AG08395 (cell line): ENCODE measurements at regions not wholly inside any gene's neighbourhood (a gene's known extent, or its start where the extent isn't known, plus 50 kb on each side); places are given as distances from the start of the nearest gene placed in this dataset.
"Not testable (repeated sequence)": the region's sequence is repeated elsewhere in the genome, so short reads cannot be mapped to it uniquely, and the experiment has no call there.

Source experiments
- DNase-seq: peaks from one replicate; pipeline ENCODE4 v3.0.0; 2012; ENCODE audit warnings: mixed read lengths, low spot score

- DNase-seq, result not testable (repeated sequence)
These were observed 81.6 kb downstream of the P2RY10 start for GRCh38 chrX:79026742-79027141.

GRCh38 chrX:79035421-79035820 is 90.2 kb downstream of the P2RY10 start:
- no peak for DNase-seq

- no peak for DNase-seq
These were observed 91.1 kb downstream of the P2RY10 start for GRCh38 chrX:79036157-79036880.

GRCh38 chrX:79065696-79066095 is 78.8 kb upstream of the GPR174 start:
- no peak for DNase-seq

GRCh38 chrX:79078114-79078513 is 66.4 kb upstream of the GPR174 start:
- DNase-seq, result no peak

- no peak for DNase-seq
These were observed 65.0 kb upstream of the GPR174 start for GRCh38 chrX:79079477-79079876.

- no peak for DNase-seq
These were observed 64.3 kb upstream of the GPR174 start for GRCh38 chrX:79080141-79080540.

- peak; percentile 39 for DNase-seq
These were observed 62.5 kb upstream of the GPR174 start for GRCh38 chrX:79081895-79082512.

- DNase-seq, result no peak
These were observed 61.6 kb upstream of the GPR174 start for GRCh38 chrX:79082899-79083298.

- no peak for DNase-seq
These were observed 59.6 kb upstream of the GPR174 start for GRCh38 chrX:79084923-79085322.

- no peak for DNase-seq
These were observed 54.4 kb upstream of the GPR174 start for GRCh38 chrX:79089896-79090584.

GRCh38 chrX:79094075-79094832 is 50.2 kb upstream of the GPR174 start:
- no peak for DNase-seq
